GM23338 (cell line): ENCODE measurements at regions not wholly inside any gene's neighbourhood (a gene's known extent, or its start where the extent isn't known, plus 50 kb on each side); places are given as distances from the start of the nearest gene placed in this dataset.

ENCODE experiments used
- ATAC-seq: fragments of 200-7000 bp; cut with Tn5 transposase; 3 replicates; pipeline ENCODE4 v1.9.1; 2020
- DNase-seq: peaks from one replicate; pipeline ENCODE4 v3.0.0-alpha.2; 2015; ENCODE audit warnings: low spot score
- H2AFZ ChIP-seq: fragments of 200-600 bp; sonication (generic); 2 replicates; pipeline ENCODE4 v1.8.0; 2016; ENCODE audit warnings: antibody characterized with exemption, mild to moderate bottlenecking, moderate library complexity
- H3F3A ChIP-seq: fragments of 200-600 bp; sonication (generic); replicated peaks from 2 replicates; pipeline ENCODE4 v1.8.0; 2017; ENCODE audit warnings: antibody characterized with exemption, mixed run types, low read depth
- H3K27ac ChIP-seq: fragments of 200-600 bp; sonication (generic); 2 replicates; pipeline ENCODE4 v1.6.1; 2016; ENCODE audit warnings: low read depth
- H3K27me3 ChIP-seq: fragments of 200-600 bp; sonication (generic); 2 replicates; pipeline ENCODE4 v1.8.0; 2016; ENCODE audit warnings: mild to moderate bottlenecking, mixed run types, moderate library complexity; ENCODE audit not compliant: insufficient read depth
- H3K36me3 ChIP-seq: fragments of 200-600 bp; sonication (generic); 2 replicates; pipeline ENCODE4 v1.8.0; 2016; ENCODE audit warnings: mild to moderate bottlenecking; ENCODE audit not compliant: insufficient read depth
- H3K4me1 ChIP-seq: fragments of 200-600 bp; sonication (generic); 2 replicates; pipeline ENCODE4 v1.8.0; 2016; ENCODE audit warnings: mild to moderate bottlenecking, moderate library complexity; ENCODE audit not compliant: insufficient read depth
- H3K4me2 ChIP-seq: fragments of 200-600 bp; sonication (generic); 2 replicates; pipeline ENCODE4 v1.7.1; 2017; ENCODE audit warnings: mixed run types
- H3K4me3 ChIP-seq: fragments of 200-600 bp; sonication (generic); 2 replicates; pipeline ENCODE4 v1.6.1; 2016; ENCODE audit warnings: mixed run types
- H3K79me2 ChIP-seq: fragments of 200-600 bp; sonication (generic); replicated peaks from 2 replicates; pipeline ENCODE4 v1.8.0; 2017; ENCODE audit warnings: mild to moderate bottlenecking; ENCODE audit not compliant: insufficient read depth
- H3K9me2 ChIP-seq: fragments of 200-600 bp; sonication (generic); 2 replicates; pipeline ENCODE4 v1.8.0; 2017; ENCODE audit not compliant: insufficient read depth
- H4K20me1 ChIP-seq: fragments of 200-600 bp; sonication (generic); replicated peaks from 2 replicates; pipeline ENCODE4 v1.8.0; 2017; ENCODE audit warnings: mild to moderate bottlenecking; ENCODE audit not compliant: insufficient read depth
- H3K27ac Mint-ChIP-seq: 2 replicates; pipeline ENCODE4 v1.8.0; 2020; ENCODE audit warnings: inconsistent platforms, mild to moderate bottlenecking, moderate library complexity, mixed read lengths
- H3K27me3 Mint-ChIP-seq: 3 replicates; pipeline ENCODE4 v1.8.0; 2022; ENCODE audit warnings: low read depth, mild to moderate bottlenecking, moderate library complexity, mixed read lengths, inconsistent platforms; ENCODE audit not compliant: insufficient read depth, poor library complexity
- H3K36me3 Mint-ChIP-seq: 3 replicates; pipeline ENCODE4 v1.8.0; 2021; ENCODE audit warnings: low read depth, mild to moderate bottlenecking, inconsistent platforms, moderate library complexity, mixed read lengths
- H3K4me1 Mint-ChIP-seq: 3 replicates; pipeline ENCODE4 v1.8.0; 2020; ENCODE audit warnings: mild to moderate bottlenecking, inconsistent platforms, mixed read lengths
- H3K4me3 Mint-ChIP-seq: 3 replicates; pipeline ENCODE4 v1.8.0; 2021; ENCODE audit warnings: moderate library complexity, mild to moderate bottlenecking, inconsistent platforms, mixed read lengths
- H3K9me3 Mint-ChIP-seq: 3 replicates; pipeline ENCODE4 v1.8.0; 2020; ENCODE audit warnings: moderate library complexity, mild to moderate bottlenecking, inconsistent platforms, mixed read lengths
- CREB1 ChIP-seq: fragments of 250-450 bp; sonication (Bioruptor Pico); IDR thresholded peaks from 2 replicates; pipeline ENCODE4 v1.5.0; 2020; ENCODE audit warnings: low read depth, mild to moderate bottlenecking, moderate library complexity
- ETS1 ChIP-seq: IDR thresholded peaks from 2 replicates; pipeline ENCODE4 v1.6.1; 2016; ENCODE audit warnings: antibody characterized with exemption
- EZH2 ChIP-seq: fragments of 200-600 bp; sonication (generic); IDR thresholded peaks from one replicate; pipeline ENCODE4 v1.8.0; 2017; ENCODE audit warnings: antibody characterized with exemption, mild to moderate bottlenecking, low read depth; ENCODE audit not compliant: unreplicated experiment
- EZH2phosphoT487 ChIP-seq: fragments of 200-600 bp; sonication (generic); IDR thresholded peaks from one replicate; pipeline ENCODE4 v1.8.1; 2018; ENCODE audit warnings: antibody characterized with exemption; ENCODE audit not compliant: unreplicated experiment
- JUNB ChIP-seq: IDR thresholded peaks from one replicate; pipeline ENCODE4 v1.6.1; 2016; ENCODE audit warnings: antibody characterized with exemption; ENCODE audit not compliant: unreplicated experiment
- NANOG ChIP-seq: IDR thresholded peaks from 2 replicates; pipeline ENCODE4 v1.6.1; 2016; ENCODE audit warnings: antibody characterized with exemption, borderline replicate concordance
- POLR2AphosphoS5 ChIP-seq: IDR thresholded peaks from 2 replicates; pipeline ENCODE4 v1.6.1; 2016; ENCODE audit warnings: antibody characterized with exemption, low read depth
- STAT1 ChIP-seq: IDR thresholded peaks from one replicate; pipeline ENCODE4 v1.6.1; 2016; ENCODE audit warnings: antibody characterized with exemption; ENCODE audit not compliant: unreplicated experiment
- ZNF114 ChIP-seq: fragments of 250-450 bp; sonication (Bioruptor Pico); IDR thresholded peaks from 2 replicates; pipeline ENCODE4 v1.5.0; 2020; ENCODE audit warnings: mild to moderate bottlenecking, moderate library complexity
- ZNF331 ChIP-seq: fragments of 250-450 bp; sonication (Bioruptor Pico); IDR thresholded peaks from 2 replicates; pipeline ENCODE4 v1.5.0; 2020; ENCODE audit warnings: low read depth, mild to moderate bottlenecking, moderate library complexity
- TF ChIP-seq, protein P1 (sequence below): fragments of 250-450 bp; sonication (Bioruptor Pico); IDR thresholded peaks from 2 replicates; pipeline ENCODE4 v1.5.0; 2020; ENCODE audit warnings: mild to moderate bottlenecking, moderate library complexity
- TF ChIP-seq, protein P2 (sequence below): IDR thresholded peaks from one replicate; pipeline ENCODE4 v1.6.1; 2018; ENCODE audit warnings: antibody characterized with exemption; ENCODE audit not compliant: unreplicated experiment
- TF ChIP-seq, protein P3 (sequence below), 2 experiments: fragments of 200-600 bp in 1 of 2; sonication (generic) in 1 of 2; conservative IDR thresholded peaks; 2 replicates each; pipeline versions ENCODE4 v1.5.1 to v1.6.1; 2016 to 2017; ENCODE audit warnings: antibody characterized with exemption in 2 of 2, low read depth in 2 of 2, mild to moderate bottlenecking in 2 of 2, moderate library complexity in 1 of 2

DNA sequence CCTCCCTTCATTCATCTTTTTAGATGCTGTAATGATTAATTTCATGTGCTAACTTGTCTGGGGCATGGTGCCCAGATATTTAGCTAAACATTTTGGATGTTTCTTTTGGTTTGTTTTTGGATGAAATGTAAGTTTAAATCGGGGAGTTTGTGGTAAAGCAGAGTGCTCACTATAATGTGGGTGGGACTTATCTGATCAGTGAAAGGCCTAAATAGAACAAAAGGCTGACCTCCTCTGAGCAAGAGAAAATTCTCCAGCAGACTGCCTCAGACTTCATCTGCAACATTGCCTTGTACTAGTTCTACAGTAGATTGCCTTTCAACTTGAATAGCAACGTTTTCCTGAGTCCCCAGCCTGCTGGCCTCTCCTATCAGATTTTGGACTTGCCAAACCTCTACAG lies 183.6 kb downstream of the S1PR1 start:
- Mint-ChIP-seq H3K9me3 (peaks cover 3% of the 10 kb centered on the region; the same call in 2 of the 3 replicates), H3K4me1 (no peaks in the 10 kb centered on the region), H3K4me3 (no peak overlapping the region), H3K27ac (no peak overlapping the region), H3K36me3 (no peaks in the 10 kb centered on the region), H3K27me3 (no peaks in the 10 kb centered on the region)
- Histone ChIP-seq H3K79me2 (no peaks in the 10 kb centered on the region), H4K20me1 (no peaks in the 10 kb centered on the region), H3K4me1 (no peaks in the 10 kb centered on the region), H3K4me2 (no peak overlapping the region), H3F3A (no peaks in the 10 kb centered on the region), H3K27ac (no peak overlapping the region), H3K9me2 (no peaks in the 10 kb centered on the region), H3K4me3 (no peak overlapping the region), H2AFZ (peak overlapping the region; percentile 35; the same call in 1 of the 2 replicates), H3K36me3 (no peaks in the 10 kb centered on the region), H3K27me3 (no peaks in the 10 kb centered on the region)
- DNase-seq: no peak
- ATAC-seq: no peak
- TF ChIP-seq ETS1 (no peak), EZH2phosphoT487 (no peak), CREB1 (CRISPR knock-in tag) (no peak), EZH2 (no peak), POLR2AphosphoS5 (no peak), NANOG (no peak), JUNB (no peak), ZNF331 (no peak), ZNF114 (CRISPR knock-in tag) (no peak), STAT1 (no peak)
- TF ChIP-seq, protein P1, sequence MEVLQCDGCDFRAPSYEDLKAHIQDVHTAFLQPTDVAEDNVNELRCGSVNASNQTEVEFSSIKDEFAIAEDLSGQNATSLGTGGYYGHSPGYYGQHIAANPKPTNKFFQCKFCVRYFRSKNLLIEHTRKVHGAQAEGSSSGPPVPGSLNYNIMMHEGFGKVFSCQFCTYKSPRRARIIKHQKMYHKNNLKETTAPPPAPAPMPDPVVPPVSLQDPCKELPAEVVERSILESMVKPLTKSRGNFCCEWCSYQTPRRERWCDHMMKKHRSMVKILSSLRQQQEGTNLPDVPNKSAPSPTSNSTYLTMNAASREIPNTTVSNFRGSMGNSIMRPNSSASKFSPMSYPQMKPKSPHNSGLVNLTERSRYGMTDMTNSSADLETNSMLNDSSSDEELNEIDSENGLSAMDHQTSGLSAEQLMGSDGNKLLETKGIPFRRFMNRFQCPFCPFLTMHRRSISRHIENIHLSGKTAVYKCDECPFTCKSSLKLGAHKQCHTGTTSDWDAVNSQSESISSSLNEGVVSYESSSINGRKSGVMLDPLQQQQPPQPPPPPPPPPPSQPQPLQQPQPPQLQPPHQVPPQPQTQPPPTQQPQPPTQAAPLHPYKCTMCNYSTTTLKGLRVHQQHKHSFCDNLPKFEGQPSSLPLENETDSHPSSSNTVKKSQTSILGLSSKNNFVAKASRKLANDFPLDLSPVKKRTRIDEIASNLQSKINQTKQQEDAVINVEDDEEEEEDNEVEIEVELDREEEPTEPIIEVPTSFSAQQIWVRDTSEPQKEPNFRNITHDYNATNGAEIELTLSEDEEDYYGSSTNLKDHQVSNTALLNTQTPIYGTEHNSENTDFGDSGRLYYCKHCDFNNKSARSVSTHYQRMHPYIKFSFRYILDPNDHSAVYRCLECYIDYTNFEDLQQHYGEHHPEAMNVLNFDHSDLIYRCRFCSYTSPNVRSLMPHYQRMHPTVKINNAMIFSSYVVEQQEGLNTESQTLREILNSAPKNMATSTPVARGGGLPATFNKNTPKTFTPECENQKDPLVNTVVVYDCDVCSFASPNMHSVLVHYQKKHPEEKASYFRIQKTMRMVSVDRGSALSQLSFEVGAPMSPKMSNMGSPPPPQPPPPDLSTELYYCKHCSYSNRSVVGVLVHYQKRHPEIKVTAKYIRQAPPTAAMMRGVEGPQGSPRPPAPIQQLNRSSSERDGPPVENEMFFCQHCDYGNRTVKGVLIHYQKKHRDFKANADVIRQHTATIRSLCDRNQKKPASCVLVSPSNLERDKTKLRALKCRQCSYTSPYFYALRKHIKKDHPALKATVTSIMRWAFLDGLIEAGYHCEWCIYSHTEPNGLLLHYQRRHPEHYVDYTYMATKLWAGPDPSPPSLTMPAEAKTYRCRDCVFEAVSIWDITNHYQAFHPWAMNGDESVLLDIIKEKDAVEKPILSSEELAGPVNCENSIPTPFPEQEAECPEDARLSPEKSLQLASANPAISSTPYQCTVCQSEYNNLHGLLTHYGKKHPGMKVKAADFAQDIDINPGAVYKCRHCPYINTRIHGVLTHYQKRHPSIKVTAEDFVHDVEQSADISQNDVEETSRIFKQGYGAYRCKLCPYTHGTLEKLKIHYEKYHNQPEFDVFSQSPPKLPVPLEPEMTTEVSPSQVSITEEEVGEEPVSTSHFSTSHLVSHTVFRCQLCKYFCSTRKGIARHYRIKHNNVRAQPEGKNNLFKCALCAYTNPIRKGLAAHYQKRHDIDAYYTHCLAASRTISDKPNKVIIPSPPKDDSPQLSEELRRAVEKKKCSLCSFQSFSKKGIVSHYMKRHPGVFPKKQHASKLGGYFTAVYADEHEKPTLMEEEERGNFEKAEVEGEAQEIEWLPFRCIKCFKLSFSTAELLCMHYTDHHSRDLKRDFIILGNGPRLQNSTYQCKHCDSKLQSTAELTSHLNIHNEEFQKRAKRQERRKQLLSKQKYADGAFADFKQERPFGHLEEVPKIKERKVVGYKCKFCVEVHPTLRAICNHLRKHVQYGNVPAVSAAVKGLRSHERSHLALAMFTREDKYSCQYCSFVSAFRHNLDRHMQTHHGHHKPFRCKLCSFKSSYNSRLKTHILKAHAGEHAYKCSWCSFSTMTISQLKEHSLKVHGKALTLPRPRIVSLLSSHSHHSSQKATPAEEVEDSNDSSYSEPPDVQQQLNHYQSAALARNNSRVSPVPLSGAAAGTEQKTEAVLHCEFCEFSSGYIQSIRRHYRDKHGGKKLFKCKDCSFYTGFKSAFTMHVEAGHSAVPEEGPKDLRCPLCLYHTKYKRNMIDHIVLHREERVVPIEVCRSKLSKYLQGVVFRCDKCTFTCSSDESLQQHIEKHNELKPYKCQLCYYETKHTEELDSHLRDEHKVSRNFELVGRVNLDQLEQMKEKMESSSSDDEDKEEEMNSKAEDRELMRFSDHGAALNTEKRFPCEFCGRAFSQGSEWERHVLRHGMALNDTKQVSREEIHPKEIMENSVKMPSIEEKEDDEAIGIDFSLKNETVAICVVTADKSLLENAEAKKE (CRISPR knock-in tag): no peak
- TF ChIP-seq, protein P2, sequence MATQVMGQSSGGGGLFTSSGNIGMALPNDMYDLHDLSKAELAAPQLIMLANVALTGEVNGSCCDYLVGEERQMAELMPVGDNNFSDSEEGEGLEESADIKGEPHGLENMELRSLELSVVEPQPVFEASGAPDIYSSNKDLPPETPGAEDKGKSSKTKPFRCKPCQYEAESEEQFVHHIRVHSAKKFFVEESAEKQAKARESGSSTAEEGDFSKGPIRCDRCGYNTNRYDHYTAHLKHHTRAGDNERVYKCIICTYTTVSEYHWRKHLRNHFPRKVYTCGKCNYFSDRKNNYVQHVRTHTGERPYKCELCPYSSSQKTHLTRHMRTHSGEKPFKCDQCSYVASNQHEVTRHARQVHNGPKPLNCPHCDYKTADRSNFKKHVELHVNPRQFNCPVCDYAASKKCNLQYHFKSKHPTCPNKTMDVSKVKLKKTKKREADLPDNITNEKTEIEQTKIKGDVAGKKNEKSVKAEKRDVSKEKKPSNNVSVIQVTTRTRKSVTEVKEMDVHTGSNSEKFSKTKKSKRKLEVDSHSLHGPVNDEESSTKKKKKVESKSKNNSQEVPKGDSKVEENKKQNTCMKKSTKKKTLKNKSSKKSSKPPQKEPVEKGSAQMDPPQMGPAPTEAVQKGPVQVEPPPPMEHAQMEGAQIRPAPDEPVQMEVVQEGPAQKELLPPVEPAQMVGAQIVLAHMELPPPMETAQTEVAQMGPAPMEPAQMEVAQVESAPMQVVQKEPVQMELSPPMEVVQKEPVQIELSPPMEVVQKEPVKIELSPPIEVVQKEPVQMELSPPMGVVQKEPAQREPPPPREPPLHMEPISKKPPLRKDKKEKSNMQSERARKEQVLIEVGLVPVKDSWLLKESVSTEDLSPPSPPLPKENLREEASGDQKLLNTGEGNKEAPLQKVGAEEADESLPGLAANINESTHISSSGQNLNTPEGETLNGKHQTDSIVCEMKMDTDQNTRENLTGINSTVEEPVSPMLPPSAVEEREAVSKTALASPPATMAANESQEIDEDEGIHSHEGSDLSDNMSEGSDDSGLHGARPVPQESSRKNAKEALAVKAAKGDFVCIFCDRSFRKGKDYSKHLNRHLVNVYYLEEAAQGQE: no peak
- TF ChIP-seq, protein P3, sequence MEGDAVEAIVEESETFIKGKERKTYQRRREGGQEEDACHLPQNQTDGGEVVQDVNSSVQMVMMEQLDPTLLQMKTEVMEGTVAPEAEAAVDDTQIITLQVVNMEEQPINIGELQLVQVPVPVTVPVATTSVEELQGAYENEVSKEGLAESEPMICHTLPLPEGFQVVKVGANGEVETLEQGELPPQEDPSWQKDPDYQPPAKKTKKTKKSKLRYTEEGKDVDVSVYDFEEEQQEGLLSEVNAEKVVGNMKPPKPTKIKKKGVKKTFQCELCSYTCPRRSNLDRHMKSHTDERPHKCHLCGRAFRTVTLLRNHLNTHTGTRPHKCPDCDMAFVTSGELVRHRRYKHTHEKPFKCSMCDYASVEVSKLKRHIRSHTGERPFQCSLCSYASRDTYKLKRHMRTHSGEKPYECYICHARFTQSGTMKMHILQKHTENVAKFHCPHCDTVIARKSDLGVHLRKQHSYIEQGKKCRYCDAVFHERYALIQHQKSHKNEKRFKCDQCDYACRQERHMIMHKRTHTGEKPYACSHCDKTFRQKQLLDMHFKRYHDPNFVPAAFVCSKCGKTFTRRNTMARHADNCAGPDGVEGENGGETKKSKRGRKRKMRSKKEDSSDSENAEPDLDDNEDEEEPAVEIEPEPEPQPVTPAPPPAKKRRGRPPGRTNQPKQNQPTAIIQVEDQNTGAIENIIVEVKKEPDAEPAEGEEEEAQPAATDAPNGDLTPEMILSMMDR (conservative IDR thresholded peaks at IDR 0.05; ENCODE audit: low read depth in 2 of 2): no peak
